22Rv1 (cell line): ENCODE measurements at regions not wholly inside any gene's neighbourhood (a gene's known extent, or its start where the extent isn't known, plus 50 kb on each side); places are given as distances from the start of the nearest gene placed in this dataset.

Experiments
- ZFX ChIP-seq: fragments of 450-650 bp; IDR thresholded peaks from 2 replicates; pipeline ENCODE4 v1.6.1; 2017; ENCODE audit warnings: antibody characterized with exemption, borderline replicate concordance
- TF ChIP-seq, protein P1 (sequence below): fragments of 450-650 bp; IDR thresholded peaks from 2 replicates; pipeline ENCODE4 v1.5.1; 2017; ENCODE audit warnings: mild to moderate bottlenecking

DNA sequence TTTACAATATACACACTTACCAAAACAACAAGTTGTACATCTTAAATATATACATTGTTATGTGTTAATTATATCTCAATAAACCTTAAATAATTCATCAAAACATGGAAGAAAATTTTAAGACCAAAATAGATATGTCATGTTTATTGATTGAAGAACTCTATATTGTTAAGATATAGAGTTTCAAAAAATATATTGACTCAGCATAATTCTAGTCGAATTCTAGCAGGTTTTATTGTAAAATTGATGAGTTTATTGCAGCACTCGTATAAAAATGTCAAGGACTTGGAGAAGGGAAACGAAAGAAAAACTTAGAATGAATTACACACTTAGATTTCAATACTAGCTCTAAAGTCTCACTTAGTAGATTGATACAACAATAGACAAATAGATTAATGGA lies 575.4 kb upstream of the SORCS1 start:
- TF ChIP-seq, protein P1, sequence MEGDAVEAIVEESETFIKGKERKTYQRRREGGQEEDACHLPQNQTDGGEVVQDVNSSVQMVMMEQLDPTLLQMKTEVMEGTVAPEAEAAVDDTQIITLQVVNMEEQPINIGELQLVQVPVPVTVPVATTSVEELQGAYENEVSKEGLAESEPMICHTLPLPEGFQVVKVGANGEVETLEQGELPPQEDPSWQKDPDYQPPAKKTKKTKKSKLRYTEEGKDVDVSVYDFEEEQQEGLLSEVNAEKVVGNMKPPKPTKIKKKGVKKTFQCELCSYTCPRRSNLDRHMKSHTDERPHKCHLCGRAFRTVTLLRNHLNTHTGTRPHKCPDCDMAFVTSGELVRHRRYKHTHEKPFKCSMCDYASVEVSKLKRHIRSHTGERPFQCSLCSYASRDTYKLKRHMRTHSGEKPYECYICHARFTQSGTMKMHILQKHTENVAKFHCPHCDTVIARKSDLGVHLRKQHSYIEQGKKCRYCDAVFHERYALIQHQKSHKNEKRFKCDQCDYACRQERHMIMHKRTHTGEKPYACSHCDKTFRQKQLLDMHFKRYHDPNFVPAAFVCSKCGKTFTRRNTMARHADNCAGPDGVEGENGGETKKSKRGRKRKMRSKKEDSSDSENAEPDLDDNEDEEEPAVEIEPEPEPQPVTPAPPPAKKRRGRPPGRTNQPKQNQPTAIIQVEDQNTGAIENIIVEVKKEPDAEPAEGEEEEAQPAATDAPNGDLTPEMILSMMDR, result no peak
- TF ChIP-seq ZFX, result no peak
